Germinal center (tissue), 1 donor: ENCODE measurements at regions not wholly inside any gene's neighbourhood (a gene's known extent, or its start where the extent isn't known, plus 50 kb on each side); places are given as distances from the start of the nearest gene placed in this dataset.
A peak's percentile ranks its signal among the peaks of the same experiment; 100 is the strongest.
"Not testable (repeated sequence)": the region's sequence is repeated elsewhere in the genome, so short reads cannot be mapped to it uniquely, and the experiment has no call there.

Experiments used
- DNase-seq: peaks from one replicate; pipeline ENCODE4 v3.0.0; 2012; ENCODE audit warnings: mixed read lengths, low spot score

DNA sequence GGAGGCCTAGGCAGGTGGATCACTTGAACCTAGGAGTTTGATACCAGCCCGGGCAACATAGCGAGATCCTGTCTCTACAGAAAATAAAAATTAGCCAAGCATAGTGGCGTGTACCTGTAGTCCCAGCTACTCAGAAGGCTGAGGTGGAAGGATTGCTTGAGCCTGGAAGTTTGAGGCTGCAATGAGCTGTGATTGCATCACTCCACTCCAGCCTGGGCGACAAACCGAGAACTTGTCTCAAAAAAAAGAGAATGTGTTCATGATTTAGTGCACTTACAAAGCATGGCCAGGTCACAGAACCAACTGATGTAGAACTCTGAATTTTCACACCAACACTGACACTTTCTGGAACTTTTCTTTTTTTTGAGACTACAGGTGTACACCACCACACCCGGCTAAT lies 182.7 kb downstream of the ZFP64 start:
- DNase-seq, result no peak

DNA sequence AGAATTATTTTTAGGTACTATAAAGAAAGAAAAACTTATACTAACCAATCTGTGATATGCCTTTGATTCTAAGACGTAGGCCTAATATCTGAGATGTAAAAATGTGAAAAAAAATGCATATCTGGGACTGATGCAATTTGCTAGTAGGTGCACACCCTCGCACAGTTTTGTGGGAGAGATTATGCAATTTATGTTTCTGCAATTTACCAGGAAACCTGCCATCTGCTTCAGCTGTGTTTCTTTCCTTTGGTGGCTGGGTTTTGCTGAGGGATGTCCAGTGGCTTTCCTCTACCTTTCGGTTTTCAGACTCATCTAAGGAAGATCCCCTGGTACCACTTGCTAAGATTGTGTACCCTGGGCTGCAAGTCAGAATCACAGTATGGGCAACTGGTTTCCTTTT lies 186.9 kb downstream of the ZFP64 start:
- no peak for DNase-seq

DNA sequence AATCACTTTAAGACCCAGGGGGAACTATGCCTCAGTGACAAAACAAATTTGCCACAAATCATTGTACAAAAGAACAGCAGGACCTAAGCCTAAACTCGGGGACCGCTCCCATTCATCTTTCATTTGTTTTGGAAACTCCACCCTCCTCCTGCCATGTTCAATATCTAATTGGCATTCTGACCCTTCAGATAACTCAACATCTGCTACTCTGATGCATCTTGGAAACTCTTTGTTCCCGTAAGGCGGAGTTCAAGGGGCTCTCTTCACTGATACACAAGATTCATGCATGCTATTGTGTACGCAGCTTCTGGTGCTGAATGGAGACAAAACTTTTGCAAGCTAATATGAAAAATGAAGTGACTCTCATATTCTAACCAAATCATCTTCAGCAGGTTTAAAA lies 187.6 kb downstream of the ZFP64 start:
- DNase-seq, result no peak

DNA sequence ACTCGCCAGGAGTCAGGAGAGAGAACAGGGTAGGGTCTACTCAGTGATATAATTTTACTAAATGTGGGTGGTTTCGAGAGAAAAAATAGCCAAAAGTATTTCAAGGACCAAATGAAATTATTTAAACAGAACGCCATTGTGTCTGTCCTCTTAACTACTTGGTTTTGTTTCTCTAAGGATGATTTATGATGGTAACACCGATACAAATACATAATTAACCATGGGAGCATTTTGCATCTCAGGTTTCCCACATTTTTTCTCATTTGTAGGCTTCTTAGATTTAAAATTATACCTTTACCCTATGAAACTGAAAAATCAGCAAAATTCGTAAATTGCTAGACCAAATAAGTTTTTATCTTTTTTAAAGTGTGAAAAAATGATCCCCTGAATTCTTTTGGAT lies 188.2 kb downstream of the ZFP64 start:
- no peak for DNase-seq

DNA sequence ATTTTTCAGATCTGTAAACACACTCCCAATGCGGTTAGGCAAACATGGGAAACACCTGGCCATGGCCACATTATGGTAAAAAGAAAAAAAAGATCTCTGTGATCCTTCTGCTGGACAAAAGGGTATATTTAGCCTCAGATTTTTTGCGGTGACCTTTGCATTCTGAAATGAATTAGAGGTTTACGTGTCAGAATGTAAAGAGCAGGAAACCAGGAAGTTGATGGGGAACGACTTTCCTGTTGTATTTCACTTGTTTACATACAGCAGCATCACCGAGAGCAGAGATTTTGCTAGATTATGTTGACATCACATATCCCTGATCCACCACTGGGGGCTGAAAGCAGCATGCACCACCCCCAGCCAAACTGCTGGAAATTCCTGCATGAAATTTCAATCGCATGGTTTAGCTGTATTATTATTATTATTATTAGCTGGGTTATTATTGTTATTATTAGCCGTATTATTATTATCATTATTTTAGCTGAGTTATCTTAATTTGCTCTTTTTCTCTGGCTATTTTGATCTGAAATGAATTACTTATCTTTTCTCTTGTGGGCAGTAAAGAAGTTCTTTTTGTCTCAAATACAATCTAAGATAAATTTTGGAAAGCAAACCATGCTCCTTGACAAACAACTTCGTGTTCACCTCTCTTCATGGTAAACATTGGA lies 189.4 kb downstream of the ZFP64 start:
- no peak for DNase-seq

DNA sequence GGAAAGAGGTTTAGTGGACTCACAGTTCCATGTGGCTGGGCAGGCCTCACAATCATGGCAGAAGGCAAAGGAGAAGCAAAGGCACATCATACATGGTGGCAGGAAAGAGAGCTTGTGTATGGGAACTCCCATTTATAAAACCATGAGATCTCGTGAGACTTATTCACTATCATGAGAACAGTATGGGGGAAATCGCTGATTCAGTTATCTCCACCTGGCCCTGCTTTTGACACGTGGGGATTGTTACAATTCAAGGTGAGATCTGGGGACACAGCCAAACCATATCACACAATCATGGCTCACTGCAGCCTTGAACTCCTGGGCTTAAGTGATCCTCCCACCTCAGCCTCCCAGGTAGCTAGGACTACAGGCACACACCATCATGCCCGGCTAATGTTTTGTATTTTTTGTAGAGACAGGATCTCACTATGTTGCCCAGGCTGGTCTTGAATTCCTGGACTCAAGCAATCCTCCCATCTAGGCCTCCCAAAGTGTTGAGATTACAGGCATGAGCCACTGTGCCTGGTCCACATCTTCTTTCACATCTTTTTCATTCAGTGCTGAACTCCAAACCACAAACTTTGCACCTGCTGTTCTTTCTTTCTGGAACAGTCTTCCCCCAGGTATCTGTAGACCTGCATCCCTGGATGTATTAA lies 194.2 kb downstream of the ZFP64 start:
- DNase-seq, result not testable (repeated sequence)

DNA sequence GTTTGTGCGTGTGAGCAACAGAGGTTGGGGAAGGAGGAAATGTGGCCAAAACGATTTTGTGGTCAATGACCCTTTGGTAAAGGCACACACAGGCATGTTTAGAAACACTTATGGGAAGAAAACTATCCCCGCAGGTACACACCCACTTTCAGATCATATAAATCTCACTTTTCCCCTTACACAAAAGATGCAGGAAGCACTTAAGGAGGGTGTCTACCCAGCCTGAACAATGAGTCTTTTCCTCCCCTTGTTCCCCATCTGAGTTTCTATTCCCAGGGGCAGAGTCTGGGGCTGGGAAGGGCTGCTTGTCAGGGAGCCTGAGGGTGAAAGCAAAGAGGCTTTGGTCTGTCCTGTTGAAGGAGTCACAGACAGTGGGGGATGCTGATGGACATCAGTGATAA lies 193.2 kb upstream of the SALL4 start:
- DNase-seq, result no peak

DNA sequence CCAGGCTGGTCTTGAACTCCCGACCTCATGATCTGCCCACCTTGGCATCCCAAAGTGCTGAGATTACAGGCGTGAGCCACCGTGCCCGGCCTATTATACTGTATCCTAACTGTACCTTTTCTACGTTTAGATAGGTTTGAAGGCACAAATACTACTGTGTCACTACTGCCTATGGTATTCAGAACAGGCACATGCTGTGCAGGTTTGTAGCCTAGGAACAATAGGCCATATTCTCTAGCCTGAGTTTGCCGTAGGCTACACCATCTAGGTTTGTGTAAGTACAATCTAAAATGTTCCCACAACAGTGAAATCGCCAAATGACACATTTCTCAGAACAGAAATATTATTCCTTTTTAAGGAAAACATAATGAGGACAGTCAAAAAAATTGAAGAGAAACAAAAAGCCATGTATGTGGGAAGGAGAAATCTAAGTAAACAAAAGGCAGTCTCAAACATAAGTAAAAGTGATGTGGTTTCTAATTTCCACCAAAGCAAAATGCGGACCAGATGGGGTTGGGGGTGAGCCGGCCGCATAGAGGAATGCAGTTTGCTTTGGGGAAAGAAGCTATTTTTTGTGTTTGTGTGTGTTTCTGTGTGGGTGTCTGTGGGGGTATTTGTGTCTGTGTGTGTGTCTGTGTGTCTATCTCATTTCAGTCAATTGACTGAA lies 192.6 kb upstream of the SALL4 start:
- DNase-seq, result no peak

DNA sequence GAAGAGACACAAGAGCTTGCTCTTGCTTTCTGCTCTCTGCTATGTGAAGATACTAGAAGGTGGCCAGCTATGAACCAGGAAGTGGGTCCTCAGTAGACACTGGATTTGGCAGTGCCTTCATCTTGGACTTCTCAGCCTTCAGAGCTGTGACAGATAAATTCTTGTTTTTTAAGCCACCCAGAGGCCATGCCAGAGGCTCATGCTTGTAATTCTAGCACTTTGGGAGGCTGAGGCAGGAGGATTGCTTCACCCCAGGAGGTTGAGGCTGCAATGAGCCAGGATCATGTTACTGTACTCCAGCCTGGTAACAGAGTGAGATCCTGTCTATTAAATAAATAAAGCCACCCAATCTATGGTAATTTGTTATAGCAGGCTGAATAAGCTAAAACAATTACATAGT lies 185.5 kb upstream of the SALL4 start:
- no peak for DNase-seq

DNA sequence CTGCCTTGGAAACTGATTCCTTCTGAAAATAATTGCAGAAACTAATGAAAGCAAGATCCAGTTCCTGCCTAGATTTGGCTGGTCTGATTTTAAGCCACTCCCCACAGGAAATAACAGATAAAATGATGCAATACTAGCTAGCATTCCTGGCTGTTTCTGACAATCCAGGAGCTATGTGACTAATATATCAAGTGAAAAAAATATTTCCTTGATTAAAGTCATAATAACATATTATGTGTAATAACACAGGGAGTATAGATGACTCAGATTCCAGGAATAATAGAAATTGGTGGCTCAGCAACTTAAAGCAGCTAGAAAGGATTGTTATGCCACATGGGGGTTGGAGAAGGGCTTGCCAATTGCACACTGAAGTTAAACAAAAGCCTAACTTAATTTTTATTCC lies 182.7 kb upstream of the SALL4 start:
- DNase-seq, result no peak

DNA sequence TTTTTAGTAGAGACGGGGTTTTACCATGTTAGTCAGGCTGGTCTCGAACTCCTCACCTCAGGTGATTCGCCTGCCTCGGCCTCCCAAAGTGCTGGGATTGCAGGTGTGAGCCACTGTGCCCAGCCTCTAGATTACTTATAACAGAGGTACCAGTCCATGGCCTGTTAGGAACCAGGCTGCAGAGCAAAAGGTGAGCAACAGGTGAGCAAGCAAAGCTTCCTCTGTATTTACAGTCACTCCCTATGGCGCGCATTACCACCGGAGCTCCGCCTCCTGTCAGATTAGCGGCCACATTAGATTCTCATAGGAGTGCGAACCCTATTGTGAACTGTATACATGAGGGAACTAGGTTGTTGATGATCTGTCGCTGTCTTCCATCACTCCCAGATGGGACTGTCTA lies 178.0 kb upstream of the SALL4 start:
- DNase-seq, result no peak

DNA sequence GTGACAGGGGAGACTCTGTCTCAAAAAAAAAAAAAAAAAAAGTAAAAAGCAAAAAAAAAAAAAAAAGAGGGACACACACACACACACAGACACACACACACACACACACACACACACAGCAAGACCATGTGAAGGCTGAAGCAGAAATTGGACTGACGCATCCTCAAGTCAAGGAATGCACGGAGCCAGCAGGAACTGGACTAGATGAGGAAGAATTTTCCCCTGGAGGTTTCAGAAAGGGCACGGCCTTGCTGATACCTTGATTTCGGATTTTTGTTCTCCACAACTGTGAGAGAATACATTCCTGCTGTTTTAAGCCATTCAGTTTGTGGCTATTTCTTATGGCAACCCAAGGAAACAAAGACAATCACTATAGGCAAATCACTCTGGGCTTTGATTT lies 176.9 kb upstream of the SALL4 start:
- DNase-seq, result no peak

DNA sequence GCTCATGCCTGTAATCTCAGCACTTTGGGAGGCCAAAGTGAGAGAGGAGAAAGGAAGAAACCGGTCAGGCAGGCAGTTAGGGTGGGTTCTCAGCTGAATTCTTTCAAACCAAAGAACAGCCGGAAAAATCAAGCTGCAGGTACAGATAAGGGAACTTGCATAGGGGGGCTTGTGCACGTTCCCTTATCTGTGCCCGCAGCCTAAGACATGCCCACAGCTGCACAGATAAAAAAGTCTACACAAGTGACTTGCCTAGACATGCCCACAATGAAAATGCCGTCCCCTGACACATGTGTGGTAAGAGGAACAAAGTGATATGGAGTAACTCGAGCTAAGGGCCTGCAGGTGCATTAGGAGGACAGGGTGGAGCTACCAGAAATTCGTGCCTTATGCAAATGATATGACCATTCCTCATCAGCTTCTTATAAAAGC lies 175.8 kb upstream of the SALL4 start:
- no peak for DNase-seq

DNA sequence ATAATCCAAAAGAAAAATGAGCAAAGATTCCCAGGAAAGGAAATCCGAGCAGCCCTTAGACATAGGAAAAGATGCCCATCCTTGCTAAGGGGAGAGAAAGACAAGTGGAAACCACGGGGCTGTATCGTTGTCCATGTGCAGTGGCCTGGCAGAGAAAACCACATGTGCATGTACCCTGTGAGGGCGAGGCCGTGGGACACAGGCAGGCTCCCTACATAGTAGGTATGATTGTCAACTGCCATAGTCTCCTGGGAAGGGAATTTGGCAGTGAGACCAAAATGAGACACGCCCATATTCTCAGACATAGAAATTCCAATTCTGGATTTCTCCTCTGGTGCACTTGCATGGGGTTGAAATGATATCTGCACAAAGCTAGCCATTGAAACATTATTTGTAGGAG lies 169.7 kb upstream of the SALL4 start:
- DNase-seq, result no peak

DNA sequence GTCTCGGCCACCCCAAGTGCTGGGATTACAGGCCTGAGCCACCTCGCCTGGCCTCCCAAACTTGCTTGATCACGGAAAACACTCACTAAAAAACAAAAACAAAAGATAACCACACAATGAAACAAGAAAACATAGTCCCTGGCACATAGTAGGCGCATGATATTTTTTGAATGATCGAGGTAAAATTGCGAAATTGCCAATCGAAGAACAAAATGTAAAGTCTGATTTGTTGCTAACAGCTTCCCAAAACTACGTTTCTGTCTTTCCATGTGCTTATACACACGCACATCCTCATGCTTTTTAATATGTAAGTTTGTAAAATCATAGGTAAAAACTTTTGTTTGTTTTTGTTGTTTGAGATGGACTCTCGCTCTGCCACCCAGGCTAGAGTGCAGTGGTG lies 168.5 kb upstream of the SALL4 start:
- DNase-seq, result no peak

DNA sequence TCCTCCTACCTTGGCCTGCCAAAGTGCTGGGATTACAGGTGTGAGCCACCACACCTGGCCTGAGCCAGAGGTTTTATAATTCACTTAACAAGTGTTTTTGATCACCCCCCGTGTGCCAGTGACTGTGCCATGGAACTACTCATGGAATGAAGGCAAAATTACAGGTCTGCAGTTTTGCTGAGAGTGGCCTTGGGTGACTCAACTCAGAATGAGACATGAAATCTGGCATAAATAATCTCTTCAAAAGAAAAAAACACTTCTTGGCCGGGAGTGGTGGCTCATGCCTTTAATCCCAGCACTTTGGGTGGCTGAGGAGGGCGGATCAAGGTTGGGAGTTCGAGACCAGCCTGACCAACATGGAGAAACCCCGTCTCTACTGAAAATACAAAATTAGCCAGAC lies 166.9 kb upstream of the SALL4 start:
- no peak for DNase-seq

DNA sequence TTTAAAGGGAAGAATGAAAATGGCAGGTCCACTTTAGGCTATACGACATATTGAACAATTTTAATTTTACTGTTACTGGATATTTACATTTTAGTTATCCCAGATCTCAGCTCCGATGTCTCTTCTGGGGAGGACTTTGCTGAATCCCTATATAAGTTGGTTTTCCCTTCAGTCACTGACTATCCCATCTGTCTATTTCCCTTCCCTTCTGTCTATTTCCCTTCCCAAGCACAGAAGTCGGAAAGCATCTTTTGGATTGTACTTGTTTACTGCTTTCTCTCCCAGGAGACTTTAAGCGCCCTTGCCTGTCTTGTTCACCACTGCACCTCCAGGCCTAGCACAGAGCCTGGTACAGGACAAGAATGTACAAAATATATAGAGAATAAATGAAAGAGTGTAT lies 165.8 kb upstream of the SALL4 start:
- no peak for DNase-seq

DNA sequence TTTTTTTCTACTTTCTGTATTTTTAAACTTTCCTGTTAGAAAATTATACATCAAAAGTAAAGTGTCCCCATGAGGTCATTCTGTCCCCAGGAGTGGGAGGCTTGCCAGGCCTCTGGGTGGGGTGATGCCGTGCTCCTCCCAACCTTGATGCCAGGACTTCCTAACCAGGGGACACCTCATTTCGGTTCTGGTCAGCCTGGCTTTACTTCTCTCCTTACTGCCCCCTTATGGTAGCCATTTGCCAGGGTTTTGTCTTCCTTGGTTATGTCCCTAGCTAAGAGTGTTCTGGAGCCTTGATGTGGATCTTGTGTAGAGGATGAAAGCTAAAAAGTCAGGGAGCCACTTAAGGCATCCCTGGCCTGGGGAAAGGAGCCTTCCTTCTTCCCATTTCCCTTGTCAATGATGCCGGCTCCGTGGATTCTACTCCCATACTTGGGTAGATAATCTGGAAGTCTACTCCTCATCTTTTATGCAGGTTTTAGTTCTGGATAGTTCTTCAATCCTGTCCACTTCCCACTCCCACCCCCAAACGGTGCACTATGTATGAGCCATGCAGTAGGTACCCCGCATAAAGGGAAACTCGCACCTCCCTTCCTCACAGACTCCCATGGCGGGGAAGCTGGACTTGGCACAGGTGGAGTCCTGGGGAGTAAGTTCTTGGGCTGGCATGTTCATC lies 164.1 kb upstream of the SALL4 start:
- peak; percentile 14 for DNase-seq

DNA sequence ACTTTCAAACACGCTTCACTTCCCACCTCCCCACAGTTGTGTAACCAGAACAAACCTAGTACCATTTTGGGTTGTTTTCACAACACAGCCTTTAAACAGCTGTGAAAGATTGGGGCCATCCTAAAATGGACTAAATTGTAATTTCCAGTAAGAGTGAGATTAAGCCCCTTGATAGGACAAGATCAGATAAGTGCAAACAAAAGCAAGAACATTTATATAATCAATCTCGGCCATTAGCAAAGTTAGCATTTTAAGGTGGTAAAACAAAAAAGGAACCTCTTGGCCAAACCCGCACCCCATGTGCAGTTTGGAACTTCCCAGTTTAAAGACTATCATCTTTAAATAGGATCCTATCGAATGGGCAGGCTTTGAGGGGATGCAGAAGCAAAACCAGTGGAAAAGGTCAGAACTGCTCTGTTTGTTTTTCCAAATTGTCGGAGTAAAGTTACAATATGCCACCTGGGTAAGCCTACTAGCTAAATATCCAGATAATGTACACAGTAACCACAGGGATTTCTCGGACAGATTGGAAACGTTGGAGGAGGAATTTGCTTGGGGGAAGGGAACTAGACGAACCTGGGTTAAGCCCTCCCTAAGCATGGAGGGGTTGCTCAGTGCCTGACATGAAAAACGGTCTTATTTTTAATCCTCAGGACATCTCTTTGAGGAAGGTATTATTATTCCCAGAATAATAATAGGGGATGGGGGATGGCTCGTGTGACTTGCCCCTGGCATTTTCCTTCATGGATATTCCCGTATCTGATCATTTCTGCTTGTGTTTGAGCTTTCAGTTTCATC lies 159.8 kb upstream of the SALL4 start:
- DNase-seq, result no peak

DNA sequence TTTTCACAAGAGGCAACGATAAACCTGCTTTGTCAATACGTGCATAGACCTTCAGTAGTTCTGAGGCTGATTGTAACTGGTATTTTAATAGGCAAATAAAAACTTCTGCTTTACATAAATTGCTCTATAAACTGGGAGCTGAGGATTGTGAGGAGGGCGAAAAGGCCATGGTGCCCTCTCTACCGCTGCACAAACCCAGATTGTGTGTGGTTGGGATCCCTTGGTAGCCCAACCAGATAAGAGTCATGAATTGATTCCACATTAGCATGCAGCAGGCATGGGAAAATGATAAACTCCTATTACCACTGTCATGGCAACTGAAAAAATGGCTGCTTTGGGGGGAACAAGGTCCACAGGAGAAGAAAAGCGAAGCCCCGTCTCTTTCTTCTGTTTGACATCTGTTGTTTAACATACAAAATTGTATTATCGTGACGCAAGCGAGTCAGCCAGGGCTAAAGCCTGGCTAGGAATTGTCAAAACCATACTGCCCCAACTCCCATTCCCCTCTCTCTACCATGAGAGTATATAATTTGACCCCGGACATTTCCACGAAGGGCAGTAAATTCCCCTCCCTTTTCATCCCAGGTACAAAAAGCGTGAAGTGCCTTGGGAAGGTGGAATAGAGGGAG lies 157.8 kb upstream of the SALL4 start:
- DNase-seq, result no peak

DNA sequence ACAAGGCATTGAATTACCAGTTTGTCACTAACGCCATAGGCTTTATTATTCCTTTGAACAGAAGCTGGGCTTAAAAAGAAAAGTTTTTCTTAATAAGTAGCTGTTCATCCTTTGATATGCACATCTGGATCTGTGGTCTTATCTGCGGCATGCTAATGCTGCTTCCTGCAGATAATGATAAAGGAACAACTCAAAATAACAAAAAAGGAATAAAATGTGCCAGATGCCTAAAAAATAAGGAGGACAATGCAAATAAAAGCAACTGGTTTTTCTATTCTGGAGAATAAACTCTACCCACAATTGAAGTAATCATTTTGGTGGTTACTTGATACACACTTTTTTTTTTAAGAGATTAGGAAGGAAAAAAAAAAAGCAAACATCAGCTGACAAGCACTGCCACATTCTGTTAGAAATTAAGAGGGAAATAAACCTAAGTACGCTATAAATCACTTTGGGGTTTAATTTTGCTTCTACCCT lies 156.8 kb upstream of the SALL4 start:
- no peak for DNase-seq
